HG03095 (cell line): ENCODE measurements at regions not wholly inside any gene's neighbourhood (a gene's known extent, or its start where the extent isn't known, plus 50 kb on each side); places are given as distances from the start of the nearest gene placed in this dataset.

Experiments used
- ATAC-seq: cut with Tn5 transposase; IDR thresholded peaks from one replicate; pipeline ENCODE4 v1.9.1; 2021; ENCODE audit warnings: moderate library complexity; ENCODE audit not compliant: unreplicated experiment

GRCh38 chr9:108093773-108094675 lies 604.5 kb upstream of the KLF4 start:
- no peak for ATAC-seq

- no peak for ATAC-seq
Measured at GRCh38 chr9:108088916-108089315, 599.3 kb upstream of the KLF4 start.

GRCh38 chr9:108087781-108088180 lies 598.2 kb upstream of the KLF4 start:
- ATAC-seq = no peak

- no peak for ATAC-seq
Measured at GRCh38 chr9:108086624-108087023, 597.1 kb upstream of the KLF4 start.

GRCh38 chr9:108085294-108085693 lies 595.7 kb upstream of the KLF4 start:
- ATAC-seq = no peak

- no peak for ATAC-seq
Measured at GRCh38 chr9:108083796-108084352, 594.3 kb upstream of the KLF4 start.

GRCh38 chr9:108083160-108083750 lies 593.7 kb upstream of the KLF4 start:
- ATAC-seq = no peak

GRCh38 chr9:108081112-108081511 lies 591.5 kb upstream of the KLF4 start:
- no peak for ATAC-seq

GRCh38 chr9:108080285-108080684 lies 590.7 kb upstream of the KLF4 start:
- ATAC-seq = no peak

- no peak for ATAC-seq
Measured at GRCh38 chr9:108078811-108079210, 589.2 kb upstream of the KLF4 start.

- ATAC-seq = no peak
Measured at GRCh38 chr9:108078375-108078774, 588.8 kb upstream of the KLF4 start.

GRCh38 chr9:108077556-108077955 lies 588.0 kb upstream of the KLF4 start:
- no peak for ATAC-seq

GRCh38 chr9:108074900-108075299 lies 585.3 kb upstream of the KLF4 start:
- ATAC-seq = no peak

GRCh38 chr9:108073823-108074222 lies 584.3 kb upstream of the KLF4 start:
- ATAC-seq = no peak

- no peak for ATAC-seq
Measured at GRCh38 chr9:108072740-108073139, 583.2 kb upstream of the KLF4 start.

- no peak for ATAC-seq
Measured at GRCh38 chr9:108070861-108071260, 581.3 kb upstream of the KLF4 start.

GRCh38 chr9:108069991-108070390 lies 580.4 kb upstream of the KLF4 start:
- ATAC-seq = no peak

- no peak for ATAC-seq
Measured at GRCh38 chr9:108062680-108063079, 573.1 kb upstream of the KLF4 start.

GRCh38 chr9:108060175-108060574 lies 570.6 kb upstream of the KLF4 start:
- no peak for ATAC-seq

- ATAC-seq = no peak
Measured at GRCh38 chr9:108058135-108058814, 568.7 kb upstream of the KLF4 start.

GRCh38 chr9:108057421-108058134 lies 568.0 kb upstream of the KLF4 start:
- ATAC-seq = no peak
